ENCODE measurements at regions not wholly inside any gene's neighbourhood (a gene's known extent, or its start where the extent isn't known, plus 50 kb on each side); places are given as distances from the start of the nearest gene placed in this dataset.

GRCh38 chr10:123515661-123516060, 150.5 kb upstream of the GPR26 start:
- DNase-seq (ENCODE audit: low spot score) (no peak), ATAC-seq (no peak), FAIRE-seq (no peak)
- H3K9me3 ChIP-seq (ENCODE audit: low read length), result no peaks in the 10 kb centered on the region
- H4K20me1 ChIP-seq (ENCODE audit: insufficient read depth, low read length), result no peaks in the 10 kb centered on the region
- intact Hi-C loops (cut with micrococcal nuclease; ENCODE audit: unreplicated experiment), result no loop called here
- no peak overlapping the region for H3K4me3 ChIP-seq (replicated peaks in 1 of 3; ENCODE audit: insufficient read depth in 1 of 3, low read depth in 2 of 3, low read length in 3 of 3)
- H3K27ac ChIP-seq (ENCODE audit: extremely low read length, insufficient read depth, low read length), result no peak overlapping the region
- CTCF ChIA-PET (ENCODE audit: low intra/inter-chr PET ratio, low total read pairs), result no interaction called here
- no peak for TF ChIP-seq KDM6A (CRISPR knock-in tag; IDR thresholded peaks at IDR 0.05; ENCODE audit: low read depth)
- no peak for TF ChIP-seq ZNF616 (CRISPR knock-in tag; IDR thresholded peaks at IDR 0.05; ENCODE audit: low read depth)
- no peak for TF ChIP-seq ZNF768 (CRISPR knock-in tag; IDR thresholded peaks at IDR 0.05)
- no peak for TF ChIP-seq ZSCAN9 (CRISPR knock-in tag; IDR thresholded peaks at IDR 0.05; ENCODE audit: borderline replicate concordance)
- no peak for TF ChIP-seq ZNF430 (CRISPR knock-in tag; IDR thresholded peaks at IDR 0.05)
- TF ChIP-seq TRIM22 (IDR thresholded peaks at IDR 0.05), result no peak
- WGBS (ENCODE audit: low lambda C conversion rate), result 72% methylated on average over 6 of the region's 6 CpGs
- no peak overlapping the region for H3K4me2 ChIP-seq (ENCODE audit: low read depth, low read length)
- no peaks in the 10 kb centered on the region for H3K79me2 ChIP-seq (ENCODE audit: insufficient read depth, low read length)
- H2AFZ ChIP-seq (ENCODE audit: low read length), result no peak overlapping the region
- no TSS peak for BruUV-seq (replicated peaks)
- H3K4me1 ChIP-seq (ENCODE audit: insufficient read depth, low read length), result no peaks in the 10 kb centered on the region
- no peaks in the 10 kb centered on the region for H3K36me3 ChIP-seq (replicated peaks in 1 of 2; ENCODE audit: control insufficient read depth in 1 of 2, insufficient read depth in 2 of 2, low read length in 2 of 2)
- in situ Hi-C loops (cut with HindIII; ENCODE audit: extremely low pct_ligation_motif_present, low pct_unique_long_range_greater_than_20kb), result no loop called here
- H3K27me3 ChIP-seq (ENCODE audit: control insufficient read depth in 1 of 2, insufficient read depth in 2 of 2, low read length in 2 of 2), result peaks cover 0 to 5% of the 10 kb centered on the region in 2 experiments; a peak in 2 of 5 replicates
- POLR2A ChIA-PET, result no interaction called here
- H3K9ac ChIP-seq (ENCODE audit: insufficient read depth, low read depth, low read length), result no peak overlapping the region

GRCh38 chr10:123516291-123516690, 149.9 kb upstream of the GPR26 start:
- CTCF ChIA-PET (ENCODE audit: low intra/inter-chr PET ratio, low total read pairs), result no interaction called here
- Histone ChIP-seq H3K4me2 (ENCODE audit: low read depth, low read length) (no peak overlapping the region), H3K4me1 (ENCODE audit: insufficient read depth, low read length) (no peaks in the 10 kb centered on the region), H3K27ac (ENCODE audit: extremely low read length, insufficient read depth, low read length) (no peak overlapping the region), H3K9me3 (ENCODE audit: low read length) (no peaks in the 10 kb centered on the region), H3K4me3 (replicated peaks in 1 of 3; ENCODE audit: insufficient read depth in 1 of 3, low read depth in 2 of 3, low read length in 3 of 3) (no peak overlapping the region), H4K20me1 (ENCODE audit: insufficient read depth, low read length) (no peaks in the 10 kb centered on the region), H2AFZ (ENCODE audit: low read length) (no peak overlapping the region), H3K27me3 (ENCODE audit: control insufficient read depth in 1 of 2, insufficient read depth in 2 of 2, low read length in 2 of 2) (peaks cover 0 to 5% of the 10 kb centered on the region in 2 experiments; a peak in 2 of 5 replicates), H3K36me3 (replicated peaks in 1 of 2; ENCODE audit: control insufficient read depth in 1 of 2, insufficient read depth in 2 of 2, low read length in 2 of 2) (no peaks in the 10 kb centered on the region), H3K79me2 (ENCODE audit: insufficient read depth, low read length) (no peaks in the 10 kb centered on the region), H3K9ac (ENCODE audit: insufficient read depth, low read depth, low read length) (no peak overlapping the region)
- no CpG with 5 or more reads among the region's 1 CpG for WGBS (ENCODE audit: low lambda C conversion rate)
- in situ Hi-C loops (cut with HindIII; ENCODE audit: extremely low pct_ligation_motif_present, low pct_unique_long_range_greater_than_20kb), result no loop called here
- no peak for ATAC-seq
- POLR2A ChIA-PET, result no interaction called here
- no TSS peak for BruUV-seq (replicated peaks)
- no peak for FAIRE-seq
- intact Hi-C loops (cut with micrococcal nuclease; ENCODE audit: unreplicated experiment), result no loop called here
- no peak for DNase-seq (ENCODE audit: low spot score)
- TF ChIP-seq ZNF75D (CRISPR knock-in tag; IDR thresholded peaks at IDR 0.05; ENCODE audit: borderline replicate concordance) (no peak), STAT6 (CRISPR knock-in tag; IDR thresholded peaks at IDR 0.05; ENCODE audit: borderline replicate concordance) (no peak), SIN3B (IDR thresholded peaks at IDR 0.05; ENCODE audit: low read length) (no peak), MTF1 (CRISPR knock-in tag; IDR thresholded peaks at IDR 0.05) (no peak), CENPX (CRISPR knock-in tag; IDR thresholded peaks at IDR 0.05) (no peak), SOX5 (CRISPR knock-in tag; IDR thresholded peaks at IDR 0.05; ENCODE audit: borderline replicate concordance) (no peak)
- TF ChIP-seq, protein P1, sequence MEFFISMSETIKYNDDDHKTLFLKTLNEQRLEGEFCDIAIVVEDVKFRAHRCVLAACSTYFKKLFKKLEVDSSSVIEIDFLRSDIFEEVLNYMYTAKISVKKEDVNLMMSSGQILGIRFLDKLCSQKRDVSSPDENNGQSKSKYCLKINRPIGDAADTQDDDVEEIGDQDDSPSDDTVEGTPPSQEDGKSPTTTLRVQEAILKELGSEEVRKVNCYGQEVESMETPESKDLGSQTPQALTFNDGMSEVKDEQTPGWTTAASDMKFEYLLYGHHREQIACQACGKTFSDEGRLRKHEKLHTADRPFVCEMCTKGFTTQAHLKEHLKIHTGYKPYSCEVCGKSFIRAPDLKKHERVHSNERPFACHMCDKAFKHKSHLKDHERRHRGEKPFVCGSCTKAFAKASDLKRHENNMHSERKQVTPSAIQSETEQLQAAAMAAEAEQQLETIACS (CRISPR knock-in tag; IDR thresholded peaks at IDR 0.05), result no peak
- TF ChIP-seq, protein P2, sequence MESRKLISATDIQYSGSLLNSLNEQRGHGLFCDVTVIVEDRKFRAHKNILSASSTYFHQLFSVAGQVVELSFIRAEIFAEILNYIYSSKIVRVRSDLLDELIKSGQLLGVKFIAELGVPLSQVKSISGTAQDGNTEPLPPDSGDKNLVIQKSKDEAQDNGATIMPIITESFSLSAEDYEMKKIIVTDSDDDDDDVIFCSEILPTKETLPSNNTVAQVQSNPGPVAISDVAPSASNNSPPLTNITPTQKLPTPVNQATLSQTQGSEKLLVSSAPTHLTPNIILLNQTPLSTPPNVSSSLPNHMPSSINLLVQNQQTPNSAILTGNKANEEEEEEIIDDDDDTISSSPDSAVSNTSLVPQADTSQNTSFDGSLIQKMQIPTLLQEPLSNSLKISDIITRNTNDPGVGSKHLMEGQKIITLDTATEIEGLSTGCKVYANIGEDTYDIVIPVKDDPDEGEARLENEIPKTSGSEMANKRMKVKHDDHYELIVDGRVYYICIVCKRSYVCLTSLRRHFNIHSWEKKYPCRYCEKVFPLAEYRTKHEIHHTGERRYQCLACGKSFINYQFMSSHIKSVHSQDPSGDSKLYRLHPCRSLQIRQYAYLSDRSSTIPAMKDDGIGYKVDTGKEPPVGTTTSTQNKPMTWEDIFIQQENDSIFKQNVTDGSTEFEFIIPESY (CRISPR knock-in tag; IDR thresholded peaks at IDR 0.05), result no peak

Measured in HepG2 (cell line).